DMS 273 (cell line): ENCODE measurements at regions not wholly inside any gene's neighbourhood (a gene's known extent, or its start where the extent isn't known, plus 50 kb on each side); places are given as distances from the start of the nearest gene placed in this dataset.
"Not testable (repeated sequence)": the region's sequence is repeated elsewhere in the genome, so short reads cannot be mapped to it uniquely, and the experiment has no call there.

Experiments
- DNase-seq: peaks from one replicate; lab custom pipeline; 2025; ENCODE audit not compliant: unreplicated experiment; lab: John Stamatoyannopoulos, UW

DNA sequence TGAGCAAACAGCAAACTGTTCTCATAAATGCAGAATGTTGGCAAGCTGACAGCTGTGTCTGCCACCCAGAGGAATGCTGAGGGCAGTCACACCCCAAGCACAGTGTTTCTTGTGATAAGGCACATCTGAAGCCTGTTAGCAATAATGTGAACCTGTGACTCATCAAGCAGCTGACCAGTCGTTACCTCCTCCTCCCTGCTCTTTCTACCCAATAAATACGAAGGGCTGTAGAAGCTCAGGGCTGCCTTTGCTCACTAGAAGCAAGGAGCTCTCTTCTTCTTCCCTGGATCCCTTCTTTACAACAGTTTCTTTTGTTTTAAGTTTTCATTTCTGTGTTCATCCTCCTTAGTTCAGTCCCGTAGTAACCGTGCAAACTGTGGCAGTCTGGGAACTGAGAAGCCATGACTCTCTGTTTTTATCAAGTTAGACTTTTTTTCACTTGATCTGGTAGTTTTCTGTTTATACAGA, 160.3 kb upstream of the ZNF184 start:
- peak; percentile 55 for DNase-seq

DNA sequence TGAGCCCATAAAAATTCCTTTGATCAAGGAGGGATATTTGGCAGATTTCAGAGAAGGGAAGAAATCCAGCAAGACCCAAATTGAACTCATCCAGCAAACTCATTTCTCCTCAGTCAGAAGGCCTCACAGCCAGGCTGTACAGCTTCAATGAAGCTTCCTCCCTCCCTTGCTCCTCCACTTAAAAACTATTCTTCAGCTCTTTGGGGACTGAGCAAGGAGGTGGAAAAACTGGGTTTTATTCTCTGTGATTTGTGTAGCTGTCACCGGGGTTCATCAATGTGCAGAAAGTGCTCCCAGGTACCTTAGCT, 158.7 kb upstream of the ZNF184 start:
- no peak for DNase-seq

DNA sequence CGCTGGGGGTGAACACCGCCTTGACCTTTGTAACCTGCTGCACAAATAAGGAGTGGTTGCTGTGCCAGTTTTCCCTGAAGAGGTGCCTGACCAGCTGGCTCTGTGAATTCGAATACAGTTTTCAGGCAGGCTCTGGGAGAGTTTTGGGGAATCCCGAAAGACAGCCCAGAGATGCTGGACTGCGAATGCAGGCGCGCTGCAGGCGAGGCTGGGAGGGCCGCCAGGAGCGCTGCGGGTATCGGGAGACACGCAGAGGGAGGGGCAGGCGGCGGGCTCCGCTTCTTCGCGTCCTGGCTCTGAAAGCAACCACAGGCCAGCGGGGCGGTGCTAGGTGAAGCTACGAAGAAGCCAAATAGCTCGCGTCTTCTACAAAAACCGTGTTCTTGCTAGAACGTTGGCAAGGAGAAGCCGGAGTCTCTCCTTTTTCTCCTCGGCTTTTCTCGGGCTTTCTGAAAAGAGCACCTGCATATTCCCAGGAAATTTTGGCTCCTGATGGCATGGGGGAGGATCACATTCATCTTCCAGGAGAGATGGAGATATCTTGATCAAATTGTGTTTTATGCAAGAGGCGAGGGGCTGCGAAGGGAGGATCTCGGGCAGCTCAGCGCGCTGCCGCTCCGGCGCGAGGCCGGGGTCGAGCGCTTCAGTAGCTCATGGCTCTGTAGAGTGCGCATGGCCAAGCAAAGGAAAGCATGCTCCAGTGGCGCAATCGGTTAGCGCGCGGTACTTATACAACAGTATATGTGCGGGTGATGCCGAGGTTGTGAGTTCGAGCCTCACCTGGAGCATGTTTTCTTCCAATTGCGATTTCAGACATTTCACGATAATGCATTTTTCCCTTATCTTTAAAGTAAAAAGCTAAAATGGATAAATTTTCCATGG, 158.1 kb upstream of the ZNF184 start:
- peak; percentile 93 for DNase-seq

DNA sequence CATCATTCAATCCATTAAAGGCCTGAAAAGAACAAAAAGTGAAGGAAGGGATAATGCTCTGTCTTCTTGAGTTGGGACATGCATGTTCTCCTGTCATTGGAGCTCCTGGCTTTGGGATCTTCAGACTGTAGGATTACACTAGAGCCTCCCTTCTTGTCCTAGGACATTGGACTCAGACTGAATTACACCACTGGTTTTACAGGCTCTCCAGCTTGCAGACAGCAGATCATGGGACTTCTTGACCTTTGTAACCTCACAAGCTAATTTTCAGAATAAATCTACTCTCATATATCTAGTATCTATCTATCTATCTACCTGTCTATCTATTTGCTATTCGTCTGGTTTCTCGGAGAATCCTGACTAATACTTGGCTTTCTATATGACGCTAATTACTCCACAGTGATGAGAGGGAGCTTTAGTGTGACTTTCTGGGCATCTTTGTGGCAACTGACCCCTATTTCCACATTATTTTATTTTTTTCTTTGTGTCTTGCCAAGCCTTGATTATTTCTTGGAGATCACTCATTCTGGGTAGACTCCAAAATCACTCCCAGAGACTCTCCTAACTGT, 151.9 kb upstream of the ZNF184 start:
- DNase-seq, result no peak

DNA sequence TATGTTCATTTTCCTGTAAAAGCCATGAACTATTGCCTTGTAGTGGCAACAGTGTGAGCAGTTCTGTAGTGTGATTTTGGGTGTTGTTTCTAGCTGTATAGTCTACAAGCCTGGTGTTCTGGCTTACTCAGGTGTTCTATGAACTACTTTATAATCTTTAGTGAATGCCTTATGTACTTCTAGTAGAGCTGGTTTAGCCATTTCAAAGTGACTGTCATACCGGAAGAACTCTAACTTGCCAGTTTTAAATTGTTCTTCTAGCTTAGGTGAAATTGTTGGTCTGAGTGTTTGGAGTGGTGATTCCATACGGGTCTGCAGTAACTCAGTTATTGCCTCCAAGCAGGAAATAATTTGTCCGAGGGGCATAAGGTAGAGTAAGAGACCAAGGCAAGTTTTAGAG, 150.2 kb upstream of the ZNF184 start:
- peak; percentile 34 for DNase-seq

DNA sequence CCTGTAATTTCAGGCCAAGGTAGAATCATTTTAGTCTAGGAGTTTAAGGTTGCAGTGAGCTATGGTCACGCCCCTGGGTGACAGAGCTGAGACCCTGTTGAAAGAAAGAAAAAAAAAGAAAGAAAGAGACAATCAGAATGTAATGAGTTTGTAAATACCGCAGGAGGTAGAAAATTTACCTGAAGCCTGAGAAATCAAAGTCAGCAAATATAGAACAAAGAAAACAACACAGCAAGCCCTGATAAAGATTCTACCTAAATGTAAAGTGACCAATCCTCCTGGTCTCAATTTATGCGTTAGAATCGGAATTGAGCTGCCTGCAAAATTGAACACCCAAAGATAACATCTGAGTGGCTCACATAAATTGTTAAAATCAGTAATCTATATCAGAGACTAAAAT, 146.5 kb upstream of the ZNF184 start:
- no peak for DNase-seq

DNA sequence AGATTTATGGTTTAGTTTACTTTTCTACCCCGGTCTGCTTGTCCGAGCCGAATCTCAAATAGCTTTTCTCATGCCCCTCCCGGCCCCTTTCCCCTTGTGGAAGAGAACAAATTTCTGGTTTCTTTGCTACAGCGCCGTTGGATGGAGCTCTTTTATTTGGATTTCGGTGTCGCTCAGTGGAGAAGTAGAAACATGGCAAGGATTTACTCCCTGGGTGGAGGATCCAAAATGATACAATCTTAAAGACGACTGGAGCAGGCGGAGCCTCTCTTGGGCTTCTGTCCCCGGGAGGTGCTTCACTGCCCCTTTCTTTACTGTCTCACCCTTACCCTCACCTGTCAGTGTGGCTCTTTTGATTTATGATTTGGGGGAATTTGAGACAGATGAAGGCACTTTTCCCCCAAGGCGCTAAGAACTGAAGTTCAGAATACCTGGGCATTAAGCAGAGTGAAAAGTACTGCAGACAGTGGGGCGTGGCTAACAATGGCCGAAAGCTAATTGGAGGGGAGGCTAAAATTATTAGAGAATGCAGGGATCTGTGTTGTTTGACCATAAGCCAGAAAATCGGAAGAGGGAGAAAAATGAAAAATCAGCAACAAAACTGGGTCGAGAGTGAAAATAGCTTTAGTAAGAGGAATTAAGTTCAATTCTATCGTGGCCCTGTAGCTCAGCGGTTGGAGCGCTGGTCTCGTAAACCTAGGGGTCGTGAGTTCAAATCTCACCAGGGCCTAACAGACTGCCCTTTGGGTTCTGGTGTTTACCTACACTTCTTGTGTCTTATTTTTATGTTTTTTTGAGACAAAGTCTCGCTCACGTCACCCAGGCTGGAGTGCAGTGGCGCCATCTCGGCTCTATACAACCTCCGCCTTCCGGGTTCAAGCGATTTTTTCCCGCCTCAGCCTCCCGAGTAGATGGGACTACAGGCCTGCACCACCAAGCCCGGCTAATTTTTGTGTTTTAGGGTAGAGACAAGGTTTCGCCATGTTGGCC, 145.1 kb upstream of the ZNF184 start:
- DNase-seq, result peak; percentile 84

DNA sequence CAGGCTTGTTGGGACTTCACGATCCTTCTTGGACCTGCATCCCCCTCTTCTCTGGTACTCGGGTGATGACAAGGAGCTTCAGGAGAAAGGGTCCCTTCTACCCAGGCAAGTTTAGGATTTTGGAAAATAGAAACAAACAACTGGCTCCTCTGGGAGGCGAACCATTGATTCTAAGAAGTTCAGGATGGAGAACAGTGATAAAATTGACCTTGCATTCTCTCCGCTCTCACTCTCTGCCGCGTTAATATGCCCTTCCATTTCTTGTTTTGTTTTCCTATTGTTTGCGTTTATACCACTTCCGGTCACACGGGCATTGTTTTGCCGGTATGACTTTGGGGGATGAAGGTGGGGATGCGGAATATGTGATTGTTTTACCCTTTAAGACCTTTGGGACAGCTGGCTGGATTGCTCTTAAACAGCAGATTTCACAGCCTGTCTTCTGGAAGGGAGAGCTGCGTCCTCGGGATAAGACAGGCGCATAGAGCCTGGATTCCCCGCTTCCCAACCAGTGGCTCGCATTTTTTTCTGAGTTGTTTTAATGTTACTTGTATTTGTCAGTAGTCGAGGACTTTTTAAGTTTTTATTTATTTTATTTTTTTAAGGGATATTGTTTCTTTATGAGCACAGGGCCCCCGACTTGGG, 144.3 kb upstream of the ZNF184 start:
- peak; percentile 66 for DNase-seq

DNA sequence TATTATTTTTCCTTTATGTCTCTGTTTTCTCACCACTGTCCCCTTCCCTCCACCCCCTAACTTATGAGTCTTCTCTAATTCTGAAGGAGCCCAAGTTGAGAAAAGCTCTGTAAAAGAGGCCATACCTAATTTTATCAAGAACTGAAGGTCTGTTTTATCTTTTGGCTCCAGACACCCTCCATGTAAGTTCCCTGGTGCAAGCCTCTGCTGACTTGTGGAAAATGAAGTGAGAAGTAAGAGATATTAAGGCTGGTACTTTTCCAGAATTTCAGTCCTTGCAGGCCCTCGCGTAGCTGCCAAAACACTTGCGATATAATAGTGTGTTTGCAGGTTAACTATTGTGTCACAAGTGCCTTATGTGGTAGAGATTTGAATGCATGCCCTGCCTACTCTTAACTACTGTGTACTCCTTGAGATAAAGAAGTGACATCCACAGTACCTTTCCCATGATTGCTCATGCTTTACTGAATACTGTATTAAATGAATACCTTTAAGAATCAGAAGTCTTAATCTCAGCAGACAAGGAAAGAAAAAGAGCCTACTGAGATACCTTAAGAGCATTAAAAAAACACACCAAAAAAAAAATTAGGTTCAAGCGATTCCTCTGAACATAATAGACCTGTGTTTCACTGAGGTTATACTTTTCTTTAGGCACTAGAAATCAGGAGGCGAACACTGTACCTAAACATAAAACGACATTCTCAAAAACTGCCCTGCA, 143.6 kb upstream of the ZNF184 start:
- no peak for DNase-seq

DNA sequence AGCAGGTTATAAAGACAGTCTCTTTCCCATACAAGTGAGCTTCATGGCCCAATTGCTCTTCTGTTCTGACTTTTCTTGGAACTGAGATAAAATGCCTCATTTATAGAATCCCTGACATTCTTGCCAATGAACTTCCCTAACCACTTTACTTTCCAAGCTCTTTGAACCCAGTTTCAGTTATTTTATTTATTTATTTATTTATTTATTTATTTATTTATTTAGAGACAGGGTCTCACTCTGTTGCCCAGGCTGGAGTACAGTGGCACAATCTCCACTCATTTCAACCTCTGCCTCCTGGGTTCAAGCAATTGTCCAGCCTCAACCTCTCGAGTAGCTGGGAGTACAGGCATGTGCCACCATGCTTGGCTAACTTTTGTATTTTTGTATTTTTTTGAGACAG, 138.5 kb upstream of the ZNF184 start:
- DNase-seq, result no peak

DNA sequence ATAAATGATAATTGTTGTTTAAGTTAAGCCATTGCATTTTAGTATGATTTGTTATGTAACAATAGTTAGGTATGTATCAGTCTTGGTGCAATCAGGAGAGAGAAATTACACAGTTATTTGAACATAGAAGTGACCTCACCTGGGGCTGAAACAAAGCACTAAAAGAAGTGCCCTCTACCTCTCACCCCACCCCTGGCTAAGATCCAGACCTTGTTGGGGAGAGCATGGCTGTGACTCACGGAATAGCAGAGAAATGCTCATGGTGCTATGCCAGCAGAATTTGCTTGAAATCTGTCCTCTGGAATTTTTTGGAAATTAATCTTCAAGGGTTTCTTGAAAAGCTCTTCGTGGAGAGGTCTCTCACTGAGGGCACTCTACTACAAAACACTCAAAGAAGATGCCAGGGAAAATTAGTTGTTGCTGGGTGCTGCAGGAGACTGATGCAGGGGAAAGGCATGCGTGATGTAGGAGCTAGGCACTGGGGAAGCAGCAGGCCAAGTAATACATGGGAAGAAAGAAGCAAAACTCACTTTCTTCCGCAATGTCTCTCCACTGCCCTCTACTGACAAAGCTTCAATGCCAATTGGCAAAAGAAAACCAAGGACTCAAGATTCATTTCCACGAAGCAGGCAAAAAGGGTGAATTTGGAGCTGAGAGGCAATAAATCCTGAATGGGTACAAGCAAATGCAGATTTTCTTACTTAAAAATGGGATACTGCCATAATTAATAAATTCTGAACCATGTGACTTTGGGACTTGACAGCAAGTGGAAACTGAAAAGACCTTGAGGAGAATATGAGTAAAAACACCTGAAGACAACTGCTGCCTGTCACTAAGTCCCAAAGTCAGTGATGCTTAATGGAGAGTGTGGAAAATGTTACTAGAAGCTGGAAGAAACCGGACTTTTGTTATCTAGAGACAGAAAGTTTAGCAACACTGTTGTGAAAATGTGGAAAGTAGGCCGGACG, 136.3 kb upstream of the ZNF184 start:
- DNase-seq, result peak; percentile 83

DNA sequence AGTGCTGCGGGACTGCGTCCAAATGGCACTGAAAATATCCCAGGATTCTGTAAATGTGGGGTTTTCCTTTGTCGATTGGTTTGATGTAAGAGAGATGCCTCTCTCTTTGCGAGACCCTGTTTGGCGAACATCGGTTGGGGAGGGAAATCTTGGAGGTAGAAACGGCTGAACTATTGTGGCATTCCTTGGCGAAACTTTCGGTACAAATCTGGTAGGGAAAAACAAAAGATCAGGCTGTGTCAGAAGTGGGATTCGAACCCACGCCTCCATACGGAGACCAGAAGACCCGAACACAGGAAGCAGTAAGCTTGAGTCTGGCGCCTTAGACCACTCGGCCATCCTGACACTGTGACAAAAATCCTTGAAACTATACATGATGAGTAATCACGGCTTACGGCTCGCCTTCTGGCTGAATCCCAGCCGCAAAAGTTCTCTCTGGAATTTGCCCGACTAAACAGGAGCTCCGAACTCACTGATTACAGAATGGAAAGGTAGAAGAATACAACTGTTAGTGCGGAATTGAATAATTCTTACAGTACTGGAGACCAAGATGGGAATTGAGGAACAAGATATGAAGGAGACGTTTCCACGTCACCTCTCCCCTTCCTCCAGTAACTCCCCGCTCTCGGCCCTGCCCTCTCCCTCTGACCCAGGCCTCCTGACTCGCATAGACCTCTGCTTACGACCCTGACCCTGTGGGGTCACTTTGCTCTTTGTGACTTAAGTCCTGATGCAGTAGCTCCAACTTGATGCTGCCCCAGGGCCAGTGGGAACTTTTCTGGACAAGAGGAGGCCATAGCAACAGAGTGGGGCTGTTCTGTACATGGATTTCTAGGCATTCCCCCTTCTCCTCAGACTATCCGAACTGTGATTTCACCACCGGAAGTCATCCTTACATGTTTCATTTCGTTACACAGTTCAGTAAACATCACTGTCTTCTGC, 132.8 kb upstream of the ZNF184 start:
- peak; percentile 93 for DNase-seq

DNA sequence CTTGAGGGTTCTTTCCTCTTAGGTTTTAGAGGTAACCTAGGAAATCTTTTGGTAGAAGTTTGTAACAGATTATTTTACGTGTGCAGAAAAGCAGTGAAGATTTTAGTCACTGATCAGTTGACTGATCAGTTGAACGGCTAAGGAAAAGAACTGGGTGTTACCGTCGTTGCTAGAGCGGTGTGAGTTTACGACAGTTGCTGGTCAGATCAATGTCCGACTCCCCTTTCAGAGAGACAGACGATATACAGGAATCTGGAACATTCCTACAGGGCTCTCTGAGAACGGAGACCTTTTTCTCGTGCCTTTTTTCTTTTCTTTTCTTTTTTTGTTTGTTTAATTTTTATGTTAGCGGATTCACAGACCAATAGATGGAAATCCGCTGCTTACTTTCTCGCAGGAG, 132.1 kb upstream of the ZNF184 start:
- DNase-seq, result peak; percentile 57

DNA sequence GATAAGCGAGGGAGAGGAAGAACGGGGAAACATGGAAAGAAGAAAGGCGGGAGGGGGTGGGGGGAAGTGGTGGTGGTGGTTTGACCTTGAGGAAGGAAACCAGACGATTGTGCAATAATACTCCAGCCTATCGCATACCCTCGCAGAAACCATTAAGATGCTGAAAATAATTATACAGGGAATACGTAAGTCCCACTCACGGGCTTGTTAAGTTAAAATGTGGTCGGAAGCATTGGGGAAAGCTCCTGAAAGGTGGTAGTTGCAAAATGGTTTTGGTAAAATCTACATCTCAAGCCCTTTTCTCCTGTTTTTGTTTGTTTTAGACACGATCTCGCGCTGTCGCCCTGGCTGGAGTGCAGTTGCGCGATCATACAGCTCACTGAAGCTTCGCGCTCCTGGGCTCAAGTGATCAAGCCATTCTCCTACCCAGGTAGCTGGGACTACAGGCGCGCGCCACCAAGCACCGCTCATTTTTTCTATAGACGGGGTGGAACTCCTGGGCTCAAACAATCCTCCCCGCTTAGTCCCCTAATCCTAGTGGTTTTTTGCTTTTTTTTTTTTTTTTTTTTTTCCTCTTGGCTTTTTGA, 128.9 kb upstream of the ZNF184 start:
- DNase-seq, result peak; percentile 64

DNA sequence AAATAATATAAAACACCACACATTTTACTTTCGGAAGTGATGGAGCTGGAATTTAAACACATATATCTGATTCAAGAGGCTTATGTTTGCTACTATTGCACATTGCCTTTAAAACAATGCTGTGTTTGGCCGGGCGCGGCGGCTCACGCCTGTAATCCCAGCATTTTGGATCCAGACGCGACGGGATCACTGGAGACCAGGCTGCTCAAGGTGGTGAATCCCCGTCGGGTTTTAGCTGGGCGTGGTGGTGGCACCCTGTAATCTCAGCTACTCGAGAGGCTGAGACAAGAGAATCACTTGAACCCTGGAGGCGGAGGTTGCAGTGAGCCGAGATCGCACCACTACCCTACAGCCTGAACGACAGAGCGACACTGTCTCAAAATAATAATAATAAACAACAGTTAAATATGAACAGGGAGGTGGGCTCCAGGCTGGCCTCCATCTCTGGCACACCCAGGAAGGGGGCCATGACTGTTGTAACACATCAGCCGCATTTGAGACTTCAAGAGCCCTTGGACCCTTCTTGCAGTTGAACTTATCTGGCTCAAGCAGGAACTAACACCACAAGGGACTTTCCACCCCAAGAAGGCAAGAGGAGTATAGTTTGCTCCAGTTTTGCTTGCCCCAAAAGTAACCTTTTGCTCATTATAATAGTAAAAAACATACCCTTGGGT, 127.1 kb upstream of the ZNF184 start:
- DNase-seq, result no peak

DNA sequence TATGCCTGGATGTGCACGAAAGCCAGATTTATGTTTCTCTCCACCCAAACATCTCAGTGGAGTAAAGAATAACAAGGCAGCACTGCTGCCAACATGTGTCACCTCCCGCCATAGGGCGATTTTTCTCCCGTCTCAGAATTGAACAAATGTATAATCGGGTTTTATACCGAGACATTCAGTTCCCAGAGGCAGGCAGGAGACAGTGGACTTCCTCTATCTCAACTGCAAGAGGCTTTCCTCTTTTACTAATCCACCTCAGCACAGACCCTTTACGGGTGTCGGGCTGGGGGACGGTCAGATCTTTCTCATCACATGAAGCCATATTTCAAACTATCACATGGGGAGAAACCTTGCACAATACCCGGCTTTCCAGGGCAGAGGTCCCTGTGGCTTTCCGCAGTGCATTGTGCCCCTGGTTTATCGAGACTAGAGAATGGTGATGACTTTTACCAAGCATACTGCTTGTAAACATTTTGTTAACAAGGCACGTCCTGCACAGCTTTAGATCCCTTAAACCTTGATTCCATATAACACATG, 124.2 kb upstream of the ZNF184 start:
- DNase-seq, result not testable (repeated sequence)

DNA sequence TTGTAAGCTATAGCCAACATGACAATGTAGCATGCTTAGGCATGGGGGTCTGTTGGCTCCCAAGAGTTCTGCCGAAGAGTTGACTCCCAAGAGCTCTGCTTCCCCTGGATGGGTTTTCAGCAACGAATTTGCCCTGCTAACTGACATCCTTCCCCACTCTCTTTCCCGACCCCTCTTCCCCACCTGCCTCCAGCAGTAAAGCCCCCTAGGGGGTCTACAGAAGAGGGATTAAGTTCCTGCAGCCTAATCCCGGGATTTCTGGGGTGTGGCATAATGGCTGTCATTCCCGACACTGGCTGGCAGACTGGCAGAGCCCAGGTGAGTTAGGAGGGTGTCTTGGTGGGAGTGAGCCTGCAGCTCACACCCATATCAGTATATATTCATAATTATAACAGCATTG, 121.0 kb upstream of the ZNF184 start:
- DNase-seq, result peak; percentile 33
